OCI-M1 (cell line): ENCODE measurements at regions not wholly inside any gene's neighbourhood (a gene's known extent, or its start where the extent isn't known, plus 50 kb on each side); places are given as distances from the start of the nearest gene placed in this dataset.

Experiments used
- DNase-seq: peaks from one replicate; lab custom pipeline; 2025; lab: John Stamatoyannopoulos, UW

DNA sequence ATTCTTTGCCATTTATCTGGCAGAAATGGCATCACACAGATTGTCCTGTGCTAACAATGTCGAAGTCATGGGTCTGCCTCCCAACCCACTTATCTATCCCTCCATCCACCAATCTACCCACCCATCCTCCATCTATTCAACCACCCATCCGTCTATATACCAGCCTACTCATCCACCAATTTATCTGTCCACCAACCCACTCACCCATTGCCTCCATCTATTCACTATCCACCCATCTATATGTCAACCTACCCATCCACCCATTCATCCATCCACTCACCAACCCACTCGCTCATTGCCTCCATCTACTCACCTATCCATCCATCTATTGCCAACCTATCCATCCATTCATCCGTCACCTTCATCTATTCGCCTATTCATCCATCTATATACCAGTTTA is 521.2 kb downstream of the SHQ1 start:
- no peak for DNase-seq

- no peak for DNase-seq
These were observed 523.9 kb downstream of the SHQ1 start for GRCh38 chr3:72324253-72324811.

DNA sequence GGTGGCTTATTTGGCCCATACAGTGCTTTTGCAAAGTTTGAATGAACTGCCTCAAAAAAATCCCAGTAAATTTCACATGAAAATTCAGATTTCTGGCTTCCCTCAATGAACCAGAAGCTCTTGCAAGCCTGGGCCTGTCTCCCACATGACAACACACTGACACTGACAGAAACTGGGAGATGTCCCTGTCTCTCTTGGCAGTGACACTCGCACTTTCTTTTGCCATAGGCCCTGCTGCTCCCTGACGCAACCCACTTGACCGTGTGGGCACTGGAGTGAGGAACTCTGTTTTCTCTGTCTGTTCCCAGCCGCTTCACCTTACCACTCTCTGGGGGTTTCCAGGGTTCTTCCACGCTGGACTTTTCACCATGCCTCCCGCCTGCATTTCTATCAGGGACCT is 524.5 kb downstream of the SHQ1 start:
- no peak for DNase-seq

- DNase-seq: peak; percentile 68
These were observed 525.8 kb downstream of the SHQ1 start for GRCh38 chr3:72322264-72322976.

DNA sequence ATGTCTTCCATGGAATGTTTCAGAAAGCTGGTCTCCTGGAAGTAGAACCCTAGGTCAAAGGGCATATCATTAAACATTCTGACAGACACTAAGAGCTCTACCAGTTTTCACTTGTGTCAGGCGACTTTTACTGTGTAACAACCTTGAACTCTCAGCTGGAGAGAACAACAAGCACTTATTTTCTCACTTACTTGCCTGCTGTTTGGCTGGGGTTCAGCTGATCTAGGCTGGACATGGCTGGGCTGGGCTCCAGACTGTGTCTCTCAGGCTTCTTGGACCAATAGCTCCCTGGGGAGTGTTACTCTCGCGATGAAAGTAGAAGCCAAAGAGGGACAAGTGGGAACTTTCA is 527.3 kb downstream of the SHQ1 start:
- DNase-seq: no peak

DNA sequence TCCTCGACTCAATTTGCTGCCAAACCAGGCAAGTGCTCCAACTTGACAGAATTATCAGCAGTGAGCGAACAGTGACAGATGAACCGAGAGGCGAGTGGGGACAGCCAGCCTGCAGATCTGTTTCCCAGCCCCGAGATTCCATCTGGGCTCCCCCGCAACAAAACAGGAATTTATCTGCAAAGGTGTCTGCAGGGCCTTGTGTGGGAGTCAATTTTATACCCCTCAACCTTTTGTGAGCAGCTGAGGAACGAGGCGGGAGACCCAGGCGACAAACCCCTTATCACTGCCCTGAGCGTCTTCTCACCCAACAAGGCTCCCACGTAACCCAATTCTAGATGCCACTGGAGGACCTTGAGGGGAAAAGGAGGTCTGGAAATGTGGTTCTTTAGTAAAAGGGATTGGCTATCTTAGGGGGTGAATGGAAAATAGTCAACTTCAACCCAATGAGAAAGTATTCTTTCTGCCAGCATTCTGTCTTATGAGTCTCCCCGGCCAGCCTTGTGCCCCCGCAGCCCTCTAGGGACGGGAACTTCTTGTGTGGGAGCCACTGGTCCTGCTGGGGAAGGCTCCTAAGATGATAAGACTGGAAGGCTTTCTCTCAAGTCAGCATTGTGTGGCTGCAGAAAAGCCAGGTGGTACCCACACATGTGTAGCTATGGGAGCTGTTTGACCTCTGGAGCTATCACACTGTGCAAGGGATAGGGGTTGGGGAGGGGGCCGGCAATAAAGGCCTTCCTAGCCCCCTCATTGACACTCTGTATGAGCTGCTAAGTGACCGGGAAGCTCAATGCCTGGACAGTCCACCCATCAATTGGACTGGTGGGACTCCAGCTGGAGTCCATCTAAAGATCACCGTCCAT is 527.9 kb downstream of the SHQ1 start:
- no peak for DNase-seq

DNA sequence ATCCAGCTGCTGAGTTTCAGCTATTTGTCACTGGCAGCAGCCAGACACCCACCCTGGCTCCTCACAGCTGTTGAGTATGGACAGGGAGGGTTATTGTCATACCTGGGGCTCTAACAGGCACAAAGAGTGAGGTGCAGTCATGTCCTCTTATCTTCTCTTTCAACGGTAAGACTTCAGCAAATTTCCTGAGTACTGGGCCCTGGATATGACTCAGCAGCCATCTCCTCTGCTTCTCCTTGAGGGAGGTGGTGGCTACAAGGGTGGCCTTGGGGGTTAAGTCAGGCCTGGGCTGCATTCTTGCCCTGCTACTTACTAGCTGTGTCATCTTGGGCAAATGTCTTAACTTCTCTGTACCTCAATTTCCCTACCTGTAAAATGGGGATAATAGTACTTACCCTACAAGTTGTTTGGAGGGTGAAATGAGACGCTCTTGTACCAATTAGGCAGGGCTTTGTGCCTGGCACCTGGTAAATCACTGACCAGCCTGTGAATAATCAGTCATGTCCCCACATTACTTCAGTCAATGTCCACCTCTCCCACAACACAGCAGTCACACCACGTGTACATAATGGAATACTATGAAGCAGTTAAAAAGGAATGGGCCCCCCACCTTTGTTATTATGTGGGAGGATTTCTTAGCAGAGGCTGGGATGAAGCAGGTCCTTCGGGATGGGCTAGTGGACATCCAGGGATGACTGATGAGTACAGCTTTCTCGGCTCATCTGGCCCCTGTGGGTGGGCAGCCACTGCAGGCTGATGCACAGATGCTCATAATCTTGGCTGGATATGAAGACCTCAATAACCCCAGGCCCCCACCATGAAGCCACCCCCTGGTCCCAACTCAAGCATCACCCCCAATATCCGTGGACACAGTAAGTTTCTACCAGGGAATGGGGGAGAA is 528.8 kb downstream of the SHQ1 start:
- DNase-seq: peak; percentile 35

DNA sequence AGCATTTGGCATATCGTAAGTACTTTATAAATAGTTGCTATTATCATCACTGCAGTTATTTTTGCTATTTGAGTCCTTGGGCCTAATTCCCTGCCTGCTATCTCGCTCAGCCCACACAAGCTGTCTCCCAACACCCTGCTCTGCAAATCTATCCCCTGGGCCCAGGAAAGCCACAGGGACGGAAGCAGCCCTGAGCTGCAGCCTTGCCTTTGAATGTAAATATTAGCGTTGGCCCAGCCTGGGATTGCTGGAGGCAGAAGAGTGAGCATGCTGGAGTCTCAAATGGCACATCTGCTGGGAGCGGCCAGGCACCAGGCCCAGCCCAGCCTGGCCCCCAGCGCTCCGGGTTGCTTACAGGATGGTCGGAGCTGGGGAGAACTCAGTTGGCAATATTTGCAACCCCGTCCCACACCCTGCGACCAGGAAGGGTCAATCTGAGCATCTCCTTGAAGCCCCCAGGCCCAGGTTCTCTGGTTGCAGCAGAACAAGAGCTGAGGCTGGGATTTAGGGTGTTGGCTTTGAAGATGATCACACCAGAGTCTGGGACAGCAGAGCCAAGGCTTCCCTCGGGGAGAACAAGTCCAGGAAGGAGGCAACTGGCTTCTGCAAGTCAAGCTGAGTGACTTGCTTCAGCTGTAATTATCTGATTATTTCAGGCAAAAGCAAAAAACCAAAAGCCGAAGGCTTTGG is 529.6 kb downstream of the SHQ1 start:
- DNase-seq: no peak

GRCh38 chr3:72317491-72317890 is 530.8 kb downstream of the SHQ1 start:
- no peak for DNase-seq

GRCh38 chr3:72316501-72317279 is 531.6 kb downstream of the SHQ1 start:
- DNase-seq: no peak

DNA sequence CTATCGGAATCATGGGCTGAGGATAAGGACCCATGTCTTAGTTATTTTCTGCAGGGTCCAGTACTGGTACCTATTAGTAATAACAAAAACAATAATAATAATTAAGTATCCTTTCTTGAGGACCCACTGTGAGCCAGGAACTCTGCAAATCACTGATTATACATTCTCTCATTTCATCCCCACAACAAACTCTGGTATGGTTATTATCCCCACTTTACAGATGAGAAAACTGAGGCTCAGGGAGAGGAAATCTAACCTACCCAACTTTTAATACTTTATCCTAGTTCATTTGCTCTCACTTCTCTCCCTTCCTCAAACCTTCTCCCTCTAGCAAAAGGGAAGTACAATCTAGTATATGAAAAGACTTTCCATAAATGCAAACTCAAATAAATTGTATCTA is 528.4 kb upstream of the PROK2 start:
- no peak for DNase-seq

DNA sequence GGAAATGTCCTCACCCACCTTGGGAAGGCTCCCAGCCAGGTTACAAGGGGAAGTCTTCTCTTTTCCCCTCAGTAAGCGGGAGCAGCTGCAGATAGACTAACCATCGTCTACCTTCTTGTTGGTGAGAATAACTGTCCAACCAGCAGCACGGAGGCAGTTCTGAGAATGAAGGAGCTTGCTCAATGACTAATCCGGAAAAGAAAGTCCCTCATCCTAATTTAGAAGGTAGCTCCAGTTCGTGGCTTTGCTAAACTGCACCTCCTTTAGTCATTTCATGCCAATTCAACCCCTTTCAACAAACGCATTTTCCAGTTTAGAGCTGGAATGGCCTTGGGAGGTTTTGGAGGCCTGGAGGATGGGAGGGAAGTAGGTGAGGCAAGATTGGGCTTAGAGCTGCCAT is 527.4 kb upstream of the PROK2 start:
- no peak for DNase-seq

DNA sequence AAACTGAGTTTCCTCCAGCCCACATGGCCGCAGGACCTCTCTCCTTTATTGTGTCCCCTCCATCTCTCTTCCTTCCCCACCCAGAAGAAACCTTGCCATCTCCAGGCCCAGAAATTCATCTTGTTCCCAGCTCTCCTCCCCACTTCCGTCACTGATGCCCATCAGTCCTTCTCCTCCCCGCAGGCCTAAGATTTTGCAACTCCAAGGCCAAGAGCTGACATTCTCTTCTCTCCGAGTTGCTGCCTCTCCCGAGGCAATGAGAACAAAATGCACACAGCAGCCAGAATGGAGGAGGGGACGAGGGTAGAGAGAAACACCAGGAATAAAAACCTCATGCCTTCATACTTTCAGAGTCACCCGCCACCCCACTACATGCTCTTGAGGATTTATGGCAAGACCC is 526.5 kb upstream of the PROK2 start:
- no peak for DNase-seq

DNA sequence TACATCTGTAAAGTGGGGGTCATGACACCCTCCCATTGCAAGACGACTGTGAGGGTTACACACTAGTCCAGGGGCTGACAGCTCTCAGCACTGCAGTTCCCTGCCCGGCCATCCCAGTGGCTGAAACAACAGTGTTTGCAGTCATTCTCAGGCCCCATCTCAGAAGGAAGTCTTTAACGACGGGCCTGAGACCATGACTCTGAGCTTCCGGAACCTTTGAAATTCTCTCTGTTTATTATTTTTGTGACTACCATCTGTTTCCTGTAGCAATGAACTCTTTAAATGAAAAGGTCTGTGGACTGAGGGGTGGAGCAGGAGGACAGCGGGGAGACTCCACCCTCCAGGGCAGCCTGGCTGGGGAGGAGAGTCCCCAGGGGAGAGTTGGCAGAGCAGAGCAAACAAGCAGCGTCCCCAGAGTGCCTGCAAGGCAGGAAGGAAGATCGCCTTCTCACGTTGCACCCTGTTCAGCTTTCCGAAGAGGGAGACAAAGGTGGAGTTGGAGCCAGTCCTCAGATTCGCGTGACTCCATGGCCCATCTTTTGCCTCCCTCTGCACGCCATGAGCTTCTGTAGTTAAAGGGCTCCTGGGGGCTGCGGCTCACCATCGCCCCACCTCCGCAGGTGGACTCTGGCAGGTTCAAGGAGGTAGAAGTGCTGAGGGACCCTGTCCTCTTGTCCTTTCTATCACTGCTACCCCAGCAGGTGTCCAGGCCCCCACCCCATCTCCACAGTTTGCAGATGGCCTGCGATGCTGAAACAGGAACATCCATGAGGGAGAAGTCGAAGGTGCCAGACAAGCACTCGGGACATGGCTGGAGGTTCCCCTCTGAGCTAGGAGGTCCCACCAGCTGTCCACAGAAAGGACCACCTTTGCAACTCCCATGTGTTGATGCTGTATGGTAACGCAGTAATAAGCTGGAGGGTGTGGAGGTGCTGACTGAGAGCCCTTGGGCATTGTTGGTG is 525.8 kb upstream of the PROK2 start:
- DNase-seq: no peak

- no peak for DNase-seq
These were observed 524.9 kb upstream of the PROK2 start for GRCh38 chr3:72309661-72310418.

- no peak for DNase-seq
These were observed 523.7 kb upstream of the PROK2 start for GRCh38 chr3:72308641-72309040.

GRCh38 chr3:72307438-72308115 is 522.6 kb upstream of the PROK2 start:
- DNase-seq: no peak

- DNase-seq: no peak
These were observed 521.9 kb upstream of the PROK2 start for GRCh38 chr3:72306800-72307341.
